Nephron (organoid): ENCODE measurements at regions not wholly inside any gene's neighbourhood (a gene's known extent, or its start where the extent isn't known, plus 50 kb on each side); places are given as distances from the start of the nearest gene placed in this dataset.
A peak's percentile ranks its signal among the peaks of the same experiment; 100 is the strongest.

Experiments used
- H3K27ac Mint-ChIP-seq, 3 experiments: 2 replicates each; pipeline ENCODE4 v1.8.0; 2020; ENCODE audit warnings: mixed read lengths in 3 of 3, mild to moderate bottlenecking in 2 of 3, moderate library complexity in 1 of 3
- H3K27me3 Mint-ChIP-seq: 2 replicates; pipeline ENCODE4 v1.8.0; 2021; ENCODE audit warnings: low read depth, mild to moderate bottlenecking, moderate library complexity, mixed read lengths
- H3K36me3 Mint-ChIP-seq: 2 replicates; pipeline ENCODE4 v1.8.0; 2020; ENCODE audit warnings: low read depth, mixed read lengths
- H3K4me1 Mint-ChIP-seq: 2 replicates; pipeline ENCODE4 v1.8.0; 2020; ENCODE audit warnings: mixed read lengths
- H3K4me3 Mint-ChIP-seq, 3 experiments: 2 replicates each; pipeline ENCODE4 v1.8.0; 2020; ENCODE audit warnings: mild to moderate bottlenecking in 3 of 3, mixed read lengths in 3 of 3, moderate library complexity in 2 of 3
- H3K9me3 Mint-ChIP-seq: 2 replicates; pipeline ENCODE4 v1.8.0; 2020; ENCODE audit warnings: mixed read lengths
- TF ChIP-seq, protein P1 (sequence below), 3 experiments: fragments of 200-600 bp; sonication (generic); IDR thresholded peaks; one replicate each; pipeline ENCODE4 v1.5.0; 2021; ENCODE audit warnings: antibody characterized with exemption in 3 of 3; ENCODE audit not compliant: unreplicated experiment in 3 of 3

DNA sequence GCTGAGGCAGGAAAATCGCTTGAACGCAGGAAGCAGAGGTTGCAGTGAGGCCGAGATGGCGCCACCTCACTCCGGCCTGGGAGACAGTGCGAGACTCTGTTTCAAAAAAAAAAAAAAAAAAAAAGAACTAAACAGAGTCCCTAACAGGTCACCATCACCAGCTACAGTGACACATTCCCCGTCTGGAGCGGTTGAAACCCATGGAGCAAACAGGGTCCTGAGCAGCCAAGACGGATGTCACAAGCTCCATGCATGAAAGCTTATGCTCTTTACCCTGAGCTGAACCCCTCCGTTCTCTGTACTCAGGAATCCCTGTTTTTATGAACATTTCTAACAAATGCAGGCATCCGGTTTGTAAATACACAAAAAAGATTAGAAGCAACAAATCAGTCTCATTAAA lies 55.9 kb upstream of the LAPTM4A start:
- Mint-ChIP-seq H3K4me1 (peaks cover 14% of the 10 kb centered on the region), H3K27ac (peak overlapping the region in 1 of 3 experiments; percentile 22), H3K9me3 (peaks cover 14% of the 10 kb centered on the region), H3K27me3 (peaks cover 26% of the 10 kb centered on the region), H3K4me3 (no peak overlapping the region), H3K36me3 (peaks cover 6% of the 10 kb centered on the region)
- TF ChIP-seq, protein P1, sequence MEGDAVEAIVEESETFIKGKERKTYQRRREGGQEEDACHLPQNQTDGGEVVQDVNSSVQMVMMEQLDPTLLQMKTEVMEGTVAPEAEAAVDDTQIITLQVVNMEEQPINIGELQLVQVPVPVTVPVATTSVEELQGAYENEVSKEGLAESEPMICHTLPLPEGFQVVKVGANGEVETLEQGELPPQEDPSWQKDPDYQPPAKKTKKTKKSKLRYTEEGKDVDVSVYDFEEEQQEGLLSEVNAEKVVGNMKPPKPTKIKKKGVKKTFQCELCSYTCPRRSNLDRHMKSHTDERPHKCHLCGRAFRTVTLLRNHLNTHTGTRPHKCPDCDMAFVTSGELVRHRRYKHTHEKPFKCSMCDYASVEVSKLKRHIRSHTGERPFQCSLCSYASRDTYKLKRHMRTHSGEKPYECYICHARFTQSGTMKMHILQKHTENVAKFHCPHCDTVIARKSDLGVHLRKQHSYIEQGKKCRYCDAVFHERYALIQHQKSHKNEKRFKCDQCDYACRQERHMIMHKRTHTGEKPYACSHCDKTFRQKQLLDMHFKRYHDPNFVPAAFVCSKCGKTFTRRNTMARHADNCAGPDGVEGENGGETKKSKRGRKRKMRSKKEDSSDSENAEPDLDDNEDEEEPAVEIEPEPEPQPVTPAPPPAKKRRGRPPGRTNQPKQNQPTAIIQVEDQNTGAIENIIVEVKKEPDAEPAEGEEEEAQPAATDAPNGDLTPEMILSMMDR (IDR thresholded peaks at IDR 0.05; ENCODE audit: unreplicated experiment in 3 of 3) = no peak

DNA sequence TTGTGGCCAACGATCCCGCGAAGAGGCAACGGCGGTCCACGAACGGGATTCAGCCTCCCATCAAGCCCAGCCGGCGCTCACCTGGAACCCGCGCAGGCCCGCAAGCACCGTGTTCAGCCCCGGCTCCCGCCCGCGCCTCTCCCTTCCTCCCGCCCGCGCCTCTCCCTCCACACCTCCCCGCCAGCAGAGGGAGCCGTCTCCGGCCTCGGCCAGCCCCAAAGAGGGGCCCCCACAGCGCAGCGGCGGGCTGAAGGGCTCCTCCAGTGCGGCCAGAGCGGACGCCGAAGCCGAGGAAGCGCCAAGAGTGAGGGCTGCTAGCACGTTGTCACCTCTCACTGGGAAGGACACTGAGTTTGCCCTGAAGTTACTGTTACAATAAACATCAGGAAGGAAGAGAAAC lies 55.3 kb upstream of the LAPTM4A start:
- TF ChIP-seq, protein P1 (IDR thresholded peaks at IDR 0.05; ENCODE audit: unreplicated experiment in 3 of 3) = peak; percentile 41 to 53 (median 47)
- H3K9me3 Mint-ChIP-seq = peaks cover 20% of the 10 kb centered on the region
- peaks cover 6% of the 10 kb centered on the region for H3K36me3 Mint-ChIP-seq
- H3K27me3 Mint-ChIP-seq = peaks cover 29% of the 10 kb centered on the region
- H3K27ac Mint-ChIP-seq = peak overlapping the region in 1 of 3 experiments; percentile 48
- H3K4me1 Mint-ChIP-seq = peaks cover 14% of the 10 kb centered on the region
- H3K4me3 Mint-ChIP-seq = peak overlapping the region; percentile 76 to 81 (median 76)

DNA sequence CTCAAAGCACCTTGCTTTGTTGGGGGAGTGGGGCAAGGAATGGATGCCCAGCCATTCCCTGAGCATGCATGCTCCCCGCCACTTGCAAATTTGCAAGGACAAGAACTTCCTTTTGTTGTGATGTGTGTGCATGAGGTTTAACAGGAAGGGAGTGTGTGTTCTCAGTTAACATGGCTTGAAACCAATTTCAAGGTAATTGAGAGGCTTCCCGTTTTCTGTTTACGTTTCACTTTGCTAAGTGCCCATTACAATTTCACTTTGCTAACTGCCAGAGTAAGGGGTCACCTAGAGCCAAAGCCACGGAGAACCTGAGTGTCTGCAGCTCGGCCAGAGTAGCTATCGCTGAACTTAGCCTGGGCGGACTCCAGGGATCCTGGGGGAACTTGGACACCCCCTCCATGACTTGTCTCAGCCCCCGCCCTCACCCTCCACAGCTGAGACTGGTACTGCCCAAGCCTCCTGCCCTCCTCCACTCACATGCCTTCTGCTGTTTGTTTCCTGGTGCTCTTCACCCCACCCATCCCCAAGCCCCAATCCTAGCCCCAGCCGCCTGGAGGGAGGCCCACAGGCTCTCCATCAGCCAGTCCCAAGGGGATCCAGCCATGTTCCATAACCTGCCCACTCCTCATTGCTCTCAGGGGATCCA lies 53.6 kb upstream of the LAPTM4A start:
- TF ChIP-seq, protein P1 (IDR thresholded peaks at IDR 0.05; ENCODE audit: unreplicated experiment in 3 of 3) = no peak
- Mint-ChIP-seq H3K27ac (no peak overlapping the region), H3K4me3 (no peak overlapping the region), H3K27me3 (peaks cover 29% of the 10 kb centered on the region), H3K9me3 (peaks cover 18% of the 10 kb centered on the region), H3K36me3 (peaks cover 6% of the 10 kb centered on the region), H3K4me1 (peaks cover 9% of the 10 kb centered on the region)

DNA sequence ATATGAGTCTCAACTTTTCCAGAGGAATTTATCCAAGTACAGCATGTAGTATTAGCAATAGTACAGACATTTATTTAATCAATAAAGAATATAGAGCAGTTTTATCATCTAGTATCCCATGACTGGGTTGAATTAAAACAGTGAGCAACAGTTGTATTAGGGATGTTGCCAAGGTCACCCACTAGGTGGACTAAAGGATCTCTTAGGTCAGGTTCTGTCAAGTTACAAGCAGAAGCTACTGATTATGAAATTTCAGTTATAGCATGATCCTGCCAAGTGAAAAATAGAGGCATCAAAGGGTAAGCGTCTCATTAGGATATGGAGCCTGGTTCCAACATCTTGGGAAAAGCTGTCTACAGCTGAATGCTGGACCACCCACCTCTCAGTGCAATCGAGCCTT lies 52.1 kb upstream of the LAPTM4A start:
- no peak overlapping the region for H3K4me3 Mint-ChIP-seq
- no peak overlapping the region for H3K27ac Mint-ChIP-seq
- TF ChIP-seq, protein P1 (IDR thresholded peaks at IDR 0.05; ENCODE audit: unreplicated experiment in 3 of 3) = peak in 1 of 3 experiments; percentile 11
- H3K36me3 Mint-ChIP-seq = peaks cover 6% of the 10 kb centered on the region
- H3K4me1 Mint-ChIP-seq = peaks cover 9% of the 10 kb centered on the region
- peaks cover 18% of the 10 kb centered on the region for H3K9me3 Mint-ChIP-seq
- H3K27me3 Mint-ChIP-seq = peaks cover 29% of the 10 kb centered on the region
